ENCODE measurements at regions not wholly inside any gene's neighbourhood (a gene's known extent, or its start where the extent isn't known, plus 50 kb on each side); places are given as distances from the start of the nearest gene placed in this dataset.
A peak's percentile ranks its signal among the peaks of the same experiment; 100 is the strongest.

DNA sequence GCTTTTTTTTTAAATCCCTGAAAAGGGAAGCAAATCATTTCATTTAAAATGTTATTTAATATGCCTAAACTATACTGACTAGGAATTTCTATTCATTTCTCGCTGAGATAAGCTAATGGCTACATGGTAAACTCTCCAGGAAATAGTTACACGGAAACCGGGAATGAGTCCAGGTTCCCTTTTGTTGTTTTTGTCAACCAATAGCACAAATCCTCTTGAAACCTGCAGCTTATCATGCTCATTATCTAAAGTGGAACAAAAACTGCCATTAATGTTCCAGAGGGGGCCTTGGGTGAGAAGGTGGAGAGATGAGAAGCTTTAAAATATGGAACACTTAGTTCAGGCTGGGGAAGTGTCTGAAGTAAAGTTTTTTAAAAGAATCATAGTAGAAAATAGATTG lies 113.5 kb upstream of the ALCAM start:
- DNase-seq (ENCODE audit: low read depth) = peak; percentile 84
- H3K4me3 ChIP-seq (ENCODE audit: low read depth, low read length) = no peak overlapping the region
- TF ChIP-seq, protein P1, sequence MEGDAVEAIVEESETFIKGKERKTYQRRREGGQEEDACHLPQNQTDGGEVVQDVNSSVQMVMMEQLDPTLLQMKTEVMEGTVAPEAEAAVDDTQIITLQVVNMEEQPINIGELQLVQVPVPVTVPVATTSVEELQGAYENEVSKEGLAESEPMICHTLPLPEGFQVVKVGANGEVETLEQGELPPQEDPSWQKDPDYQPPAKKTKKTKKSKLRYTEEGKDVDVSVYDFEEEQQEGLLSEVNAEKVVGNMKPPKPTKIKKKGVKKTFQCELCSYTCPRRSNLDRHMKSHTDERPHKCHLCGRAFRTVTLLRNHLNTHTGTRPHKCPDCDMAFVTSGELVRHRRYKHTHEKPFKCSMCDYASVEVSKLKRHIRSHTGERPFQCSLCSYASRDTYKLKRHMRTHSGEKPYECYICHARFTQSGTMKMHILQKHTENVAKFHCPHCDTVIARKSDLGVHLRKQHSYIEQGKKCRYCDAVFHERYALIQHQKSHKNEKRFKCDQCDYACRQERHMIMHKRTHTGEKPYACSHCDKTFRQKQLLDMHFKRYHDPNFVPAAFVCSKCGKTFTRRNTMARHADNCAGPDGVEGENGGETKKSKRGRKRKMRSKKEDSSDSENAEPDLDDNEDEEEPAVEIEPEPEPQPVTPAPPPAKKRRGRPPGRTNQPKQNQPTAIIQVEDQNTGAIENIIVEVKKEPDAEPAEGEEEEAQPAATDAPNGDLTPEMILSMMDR (IDR thresholded peaks at IDR 0.05; ENCODE audit: control insufficient read depth, extremely low read depth, insufficient read depth) = no peak

DNA sequence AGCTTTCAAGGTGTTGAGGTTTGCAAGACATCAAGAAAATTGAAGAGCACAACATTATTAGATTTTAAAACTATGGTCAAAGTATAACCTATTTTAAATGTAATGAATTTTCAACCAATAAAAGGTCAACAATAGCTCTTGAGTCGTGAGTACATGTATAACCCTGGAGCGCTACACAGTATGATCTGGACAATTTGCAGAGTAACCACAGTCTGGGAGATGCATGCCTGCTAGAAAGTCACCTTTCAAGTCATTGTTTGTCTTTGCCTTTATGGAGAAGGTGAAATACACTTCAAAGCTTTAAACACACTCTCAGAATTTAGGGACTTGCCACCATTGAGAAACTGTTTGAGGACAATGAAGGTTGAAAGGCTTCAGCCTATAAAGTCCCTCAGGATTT lies 112.6 kb upstream of the ALCAM start:
- H3K4me3 ChIP-seq (ENCODE audit: low read depth, low read length) = no peak overlapping the region
- TF ChIP-seq, protein P1 (IDR thresholded peaks at IDR 0.05; ENCODE audit: control insufficient read depth, extremely low read depth, insufficient read depth) = no peak
- DNase-seq (ENCODE audit: low read depth) = no peak

DNA sequence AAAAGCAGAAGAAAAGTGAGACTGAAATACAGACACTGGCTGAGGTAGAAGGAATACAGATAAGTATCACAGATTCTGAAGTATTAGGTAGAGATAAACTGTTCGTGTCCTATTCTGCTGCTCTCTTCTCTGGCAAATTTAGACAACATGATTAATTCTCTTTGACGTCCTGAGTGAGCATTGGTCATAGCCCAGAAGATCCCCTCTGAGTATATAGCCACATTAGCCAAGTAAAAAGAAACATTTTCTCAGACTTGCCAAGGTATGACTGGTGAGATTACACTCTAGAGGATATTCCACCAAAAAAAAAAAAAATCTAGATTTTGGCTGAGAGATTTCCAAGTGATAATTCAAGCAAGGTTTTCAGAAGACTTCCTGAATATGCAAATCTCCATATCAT lies 111.4 kb upstream of the ALCAM start:
- no peak for DNase-seq (ENCODE audit: low read depth)
- no peak overlapping the region for H3K4me3 ChIP-seq (ENCODE audit: low read depth, low read length)
- TF ChIP-seq, protein P1 (IDR thresholded peaks at IDR 0.05; ENCODE audit: control insufficient read depth, extremely low read depth, insufficient read depth) = no peak

DNA sequence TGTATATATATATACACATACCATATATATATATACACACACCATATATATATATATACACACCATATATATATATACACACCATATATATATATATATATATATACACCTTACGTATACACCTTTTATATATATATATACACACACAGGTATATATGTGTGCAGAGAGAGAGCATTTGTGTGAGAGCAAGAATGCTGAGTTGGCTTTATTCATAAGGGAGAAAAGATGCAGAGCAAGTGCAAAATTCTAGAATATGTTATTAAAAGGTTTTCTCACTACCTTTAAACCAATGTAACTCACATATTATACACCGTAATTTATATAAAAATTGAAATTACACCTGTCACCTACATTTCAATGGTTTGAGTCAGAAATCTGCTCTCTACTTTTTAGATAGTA lies 107.2 kb upstream of the ALCAM start:
- TF ChIP-seq, protein P1 (IDR thresholded peaks at IDR 0.05; ENCODE audit: control insufficient read depth, extremely low read depth, insufficient read depth) = no peak
- no peak overlapping the region for H3K4me3 ChIP-seq (ENCODE audit: low read depth, low read length)
- no peak for DNase-seq (ENCODE audit: low read depth)

DNA sequence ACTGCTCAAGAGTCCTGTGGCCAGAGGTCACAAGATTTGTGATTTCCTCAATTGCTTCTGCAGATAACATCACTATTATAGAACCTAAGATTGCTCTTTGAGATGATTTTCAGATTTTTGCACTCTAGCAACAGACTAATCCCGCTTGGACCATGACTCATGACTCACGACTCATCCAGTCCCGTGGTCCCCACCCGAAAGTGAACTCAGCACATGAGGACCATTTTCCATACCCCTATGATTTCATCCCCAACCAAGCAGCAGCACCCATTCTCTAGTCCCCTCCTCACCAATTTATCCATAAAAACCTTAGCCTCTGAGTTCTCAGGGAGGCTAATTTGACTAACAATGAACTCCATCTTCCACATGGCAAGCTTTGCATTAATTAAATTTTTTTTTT lies 106.3 kb upstream of the ALCAM start:
- TF ChIP-seq, protein P1 (IDR thresholded peaks at IDR 0.05; ENCODE audit: control insufficient read depth, extremely low read depth, insufficient read depth) = no peak
- H3K4me3 ChIP-seq (ENCODE audit: low read depth, low read length) = no peak overlapping the region
- no peak for DNase-seq (ENCODE audit: low read depth)

DNA sequence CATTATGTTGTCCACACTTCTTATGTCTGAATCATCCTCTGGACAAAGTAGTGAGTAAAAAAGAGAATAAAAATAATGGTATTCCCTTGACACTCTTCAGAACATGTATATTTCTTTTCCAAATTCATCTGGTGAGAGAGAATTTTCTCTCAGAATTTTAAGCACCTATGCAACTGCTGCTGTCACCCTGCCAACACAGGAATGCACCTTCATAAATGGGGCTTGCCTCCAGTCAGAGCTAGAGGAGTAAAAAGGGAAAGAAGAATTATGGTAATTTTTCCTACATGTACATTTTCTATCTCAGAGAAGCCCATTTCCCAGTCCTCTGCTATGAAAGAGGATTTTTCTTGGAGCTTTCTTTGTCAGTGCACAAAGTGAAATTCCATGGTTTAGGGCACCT lies 92.2 kb upstream of the ALCAM start:
- H3K4me3 ChIP-seq (ENCODE audit: low read depth, low read length) = no peak overlapping the region
- no peak for DNase-seq (ENCODE audit: low read depth)
- TF ChIP-seq, protein P1 (IDR thresholded peaks at IDR 0.05; ENCODE audit: control insufficient read depth, extremely low read depth, insufficient read depth) = no peak

DNA sequence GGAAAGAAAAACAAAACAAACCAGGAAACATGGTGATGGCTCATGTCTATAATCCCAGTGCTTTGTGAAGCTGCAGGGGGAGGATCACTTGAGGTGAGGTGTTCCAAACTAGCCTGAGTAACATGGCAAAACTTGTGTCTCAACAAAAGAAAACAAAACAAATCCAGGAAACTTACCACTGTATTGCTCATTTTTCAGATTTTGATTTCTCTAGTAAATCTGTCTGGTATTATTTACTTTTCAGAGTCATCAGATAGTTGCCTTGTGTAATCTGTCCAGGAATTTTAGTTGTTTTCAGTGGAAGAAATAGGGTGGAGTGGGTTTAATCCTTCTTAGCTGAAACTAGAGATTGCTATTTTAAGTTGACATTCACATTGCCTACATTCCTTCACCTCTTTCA lies 91.8 kb upstream of the ALCAM start:
- H3K4me3 ChIP-seq (ENCODE audit: low read depth, low read length) = no peak overlapping the region
- TF ChIP-seq, protein P1 (IDR thresholded peaks at IDR 0.05; ENCODE audit: control insufficient read depth, extremely low read depth, insufficient read depth) = no peak
- no peak for DNase-seq (ENCODE audit: low read depth)
